GM12873 (cell line): ENCODE measurements at regions not wholly inside any gene's neighbourhood (a gene's known extent, or its start where the extent isn't known, plus 50 kb on each side); places are given as distances from the start of the nearest gene placed in this dataset.

Source experiments
- CTCF ChIP-seq: IDR thresholded peaks from 2 replicates; pipeline ENCODE4 v1.5.1; 2012; ENCODE audit warnings: low read depth, mild to moderate bottlenecking, moderate library complexity, low read length, control low read depth; ENCODE audit not compliant: insufficient read depth; ENCODE audit errors: missing control alignments

- no peak for TF ChIP-seq CTCF
These were observed 492.3 kb upstream of the EEF2KMT start for GRCh38 chr16:5589812-5590373.

- no peak for TF ChIP-seq CTCF
These were observed 486.5 kb upstream of the EEF2KMT start for GRCh38 chr16:5584109-5584508.

GRCh38 chr16:5582529-5582928, 484.9 kb upstream of the EEF2KMT start:
- TF ChIP-seq CTCF, result no peak

- no peak for TF ChIP-seq CTCF
These were observed 484.3 kb upstream of the EEF2KMT start for GRCh38 chr16:5581908-5582307.

- no peak for TF ChIP-seq CTCF
These were observed 483.8 kb upstream of the EEF2KMT start for GRCh38 chr16:5581428-5581827.

- TF ChIP-seq CTCF, result no peak
These were observed 483.2 kb upstream of the EEF2KMT start for GRCh38 chr16:5580772-5581171.

GRCh38 chr16:5580296-5580695, 482.7 kb upstream of the EEF2KMT start:
- TF ChIP-seq CTCF, result no peak

GRCh38 chr16:5578980-5579379, 481.4 kb upstream of the EEF2KMT start:
- no peak for TF ChIP-seq CTCF
